ENCODE measurements at regions not wholly inside any gene's neighbourhood (a gene's known extent, or its start where the extent isn't known, plus 50 kb on each side); places are given as distances from the start of the nearest gene placed in this dataset.

- POLR2A ChIA-PET: no interaction called here
- ATAC-seq (no peak), FAIRE-seq (no peak), DNase-seq (ENCODE audit: low read depth in 1 of 2, low spot score in 1 of 2) (no peak)
- TF ChIP-seq CHD2 (IDR thresholded peaks at IDR 0.05; ENCODE audit: low read length, partially characterized antibody) (no peak), RFX5 (IDR thresholded peaks at IDR 0.05) (no peak), HMGXB4 (CRISPR knock-in tag; IDR thresholded peaks at IDR 0.05; ENCODE audit: borderline replicate concordance) (no peak), ZNF302 (CRISPR knock-in tag; IDR thresholded peaks at IDR 0.05) (no peak), KDM5A (IDR thresholded peaks at IDR 0.05) (no peak), HOXA7 (CRISPR knock-in tag; IDR thresholded peaks at IDR 0.05) (no peak)
- Histone ChIP-seq H3K4me1 (peaks cover 13% of the 10 kb centered on the region; the same call in 1 of the 3 replicates), H3K9me3 (no peaks in the 10 kb centered on the region), H3K4me3 (no peak overlapping the region), H3K27ac (no peak overlapping the region), H3K4me2 (no peak overlapping the region)
- CTCF ChIA-PET: no interaction called here
- 70% methylated on average over 4 of the region's 4 CpGs for WGBS (ENCODE audit: missing lambda C conversion rate)
These were observed 211.9 kb upstream of the HNRNPA3 start for GRCh38 chr2:177000715-177001072.

GRCh38 chr2:177001334-177001733, 211.3 kb upstream of the HNRNPA3 start:
- H3K4me1 ChIP-seq: peaks cover 13% of the 10 kb centered on the region; the same call in 1 of the 3 replicates
- H3K27ac ChIP-seq: no peak overlapping the region
- no peak overlapping the region for H3K4me3 ChIP-seq
- ChIA-PET CTCF (no interaction called here), POLR2A (no interaction called here)
- DNase-seq (ENCODE audit: low read depth in 1 of 2, low spot score in 1 of 2) (no peak), FAIRE-seq (no peak), ATAC-seq (no peak)
- WGBS (ENCODE audit: missing lambda C conversion rate): 51% methylated on average over 2 of the region's 2 CpGs
- no peak overlapping the region for H3K4me2 ChIP-seq
- TF ChIP-seq ESRRA (IDR thresholded peaks at IDR 0.05; ENCODE audit: borderline replicate concordance, low read length): no peak
- TF ChIP-seq EHMT2 (IDR thresholded peaks at IDR 0.05; ENCODE audit: low read depth): no peak
- TF ChIP-seq ZSCAN20 (CRISPR knock-in tag; IDR thresholded peaks at IDR 0.05): no peak
- TF ChIP-seq CEBPB (IDR thresholded peaks at IDR 0.05): no peak
- TF ChIP-seq ATOH8 (CRISPR knock-in tag; IDR thresholded peaks at IDR 0.05; ENCODE audit: low read depth): no peak
- no peak for TF ChIP-seq RNF2 (IDR thresholded peaks at IDR 0.05; ENCODE audit: borderline replicate concordance, low read depth)
- no peak for TF ChIP-seq MAZ (IDR thresholded peaks at IDR 0.05; ENCODE audit: borderline replicate concordance, low read depth, low read length)
- TF ChIP-seq HES2 (IDR thresholded peaks at IDR 0.05): no peak
- no peak for TF ChIP-seq SREBF2 (IDR thresholded peaks at IDR 0.05)
- TF ChIP-seq TP53 (CRISPR knock-in tag; IDR thresholded peaks at IDR 0.05): no peak
- TF ChIP-seq POLR2A (IDR thresholded peaks at IDR 0.05; ENCODE audit: low read length): no peak
- TF ChIP-seq CBX2 (IDR thresholded peaks at IDR 0.05; ENCODE audit: borderline replicate concordance, low read depth): no peak
- no peak for TF ChIP-seq EP300 (IDR thresholded peaks at IDR 0.05)
- no peaks in the 10 kb centered on the region for H3K9me3 ChIP-seq

- ATAC-seq (no peak), DNase-seq (ENCODE audit: low read depth in 1 of 2, low spot score in 1 of 2) (no peak), FAIRE-seq (no peak)
- CTCF ChIA-PET: interaction anchor here (0.6 kb wide), 1 partner anchor 11 kb away, joined by 3 read pairs; no protein-coding TSS in a partner anchor
- 6% methylated on average over 3 of the region's 3 CpGs for WGBS (ENCODE audit: missing lambda C conversion rate)
- no peak overlapping the region for H3K4me3 ChIP-seq
- H3K4me2 ChIP-seq: no peak overlapping the region
- H3K9me3 ChIP-seq: no peaks in the 10 kb centered on the region
- POLR2A ChIA-PET: no interaction called here
- H3K27ac ChIP-seq: no peak overlapping the region
- no peak for TF ChIP-seq ELK1 (IDR thresholded peaks at IDR 0.05; ENCODE audit: low read depth, low read length)
- TF ChIP-seq BCL3 (IDR thresholded peaks at IDR 0.05): no peak
- TF ChIP-seq POLR2A (IDR thresholded peaks at IDR 0.05; ENCODE audit: low read length): no peak
- no peak for TF ChIP-seq ZSCAN20 (CRISPR knock-in tag; IDR thresholded peaks at IDR 0.05)
- no peak for TF ChIP-seq ATOH8 (CRISPR knock-in tag; IDR thresholded peaks at IDR 0.05; ENCODE audit: low read depth)
- no peak for TF ChIP-seq ZNF302 (CRISPR knock-in tag; IDR thresholded peaks at IDR 0.05)
- TF ChIP-seq USF2 (IDR thresholded peaks at IDR 0.05): no peak
- TF ChIP-seq CHD4 (IDR thresholded peaks at IDR 0.05; ENCODE audit: borderline replicate concordance): no peak
- no peak for TF ChIP-seq EHMT2 (IDR thresholded peaks at IDR 0.05; ENCODE audit: low read depth)
- no peak for TF ChIP-seq CHD2 (IDR thresholded peaks at IDR 0.05; ENCODE audit: low read length, partially characterized antibody)
- TF ChIP-seq FOSL2 (IDR thresholded peaks at IDR 0.05): no peak
- TF ChIP-seq FOSL2 (CRISPR knock-in tag; IDR thresholded peaks at IDR 0.05): no peak
- no peak for TF ChIP-seq HES2 (IDR thresholded peaks at IDR 0.05)
- TF ChIP-seq POLR2AphosphoS2 (conservative IDR thresholded peaks at IDR 0.05; ENCODE audit: low read length): no peak
- no peak for TF ChIP-seq RARB (CRISPR knock-in tag; IDR thresholded peaks at IDR 0.05)
- no peaks in the 10 kb centered on the region for H3K4me1 ChIP-seq
These were observed 209.6 kb upstream of the HNRNPA3 start for GRCh38 chr2:177002983-177003382.

All from A549 (cell line).